Osteoblast (primary cell): ENCODE measurements at regions not wholly inside any gene's neighbourhood (a gene's known extent, or its start where the extent isn't known, plus 50 kb on each side); places are given as distances from the start of the nearest gene placed in this dataset.

Source experiments
- DNase-seq: peaks from one replicate; pipeline ENCODE4 v3.0.0; 2011; ENCODE audit warnings: low spot score, mixed read lengths; ENCODE audit not compliant: insufficient read length; ENCODE audit errors: missing footprints
- H2AFZ ChIP-seq: 2 replicates; pipeline ENCODE4 v1.6.0; 2011; ENCODE audit warnings: mild to moderate bottlenecking, low read length
- H3K27ac ChIP-seq: 2 replicates; pipeline ENCODE4 v1.5.1; 2011; ENCODE audit warnings: mild to moderate bottlenecking, low read depth, low read length, moderate library complexity
- H3K27me3 ChIP-seq: 2 replicates; pipeline ENCODE4 v1.6.0; 2012; ENCODE audit warnings: mild to moderate bottlenecking, control low read depth, inconsistent platforms, low read length, moderate library complexity; ENCODE audit not compliant: insufficient read depth
- H3K36me3 ChIP-seq: 2 replicates; pipeline ENCODE4 v1.5.1; 2011; ENCODE audit warnings: mild to moderate bottlenecking, low read length, control low read depth, moderate library complexity; ENCODE audit not compliant: insufficient read depth
- H3K4me1 ChIP-seq: 2 replicates; pipeline ENCODE4 v1.5.1; 2011; ENCODE audit warnings: mild to moderate bottlenecking, low read length, control low read depth, moderate library complexity; ENCODE audit not compliant: insufficient read depth
- H3K4me2 ChIP-seq: 2 replicates; pipeline ENCODE4 v1.6.0; 2011; ENCODE audit warnings: mild to moderate bottlenecking, low read length; ENCODE audit not compliant: insufficient read depth
- H3K4me3 ChIP-seq: fragments of 200-600 bp; sonication (generic); 3 replicates; pipeline ENCODE4 v1.5.1; 2012; ENCODE audit warnings: mild to moderate bottlenecking, low read length, inconsistent platforms; ENCODE audit not compliant: insufficient read depth
- H3K79me2 ChIP-seq: 2 replicates; pipeline ENCODE4 v1.6.0; 2012; ENCODE audit warnings: mild to moderate bottlenecking, low read length, control low read depth, inconsistent platforms; ENCODE audit not compliant: insufficient read depth
- H3K9me3 ChIP-seq: 2 replicates; pipeline ENCODE4 v1.5.1; 2011; ENCODE audit warnings: low read depth, low read length, control low read depth
- H4K20me1 ChIP-seq: 2 replicates; pipeline ENCODE4 v1.6.0; 2012; ENCODE audit warnings: mild to moderate bottlenecking, low read length, control low read depth; ENCODE audit not compliant: insufficient read depth
- CTCF ChIP-seq: IDR thresholded peaks from 2 replicates; pipeline ENCODE4 v1.5.1; 2011; ENCODE audit warnings: mild to moderate bottlenecking, low read depth, low read length, moderate library complexity; ENCODE audit errors: extremely low read depth

DNA sequence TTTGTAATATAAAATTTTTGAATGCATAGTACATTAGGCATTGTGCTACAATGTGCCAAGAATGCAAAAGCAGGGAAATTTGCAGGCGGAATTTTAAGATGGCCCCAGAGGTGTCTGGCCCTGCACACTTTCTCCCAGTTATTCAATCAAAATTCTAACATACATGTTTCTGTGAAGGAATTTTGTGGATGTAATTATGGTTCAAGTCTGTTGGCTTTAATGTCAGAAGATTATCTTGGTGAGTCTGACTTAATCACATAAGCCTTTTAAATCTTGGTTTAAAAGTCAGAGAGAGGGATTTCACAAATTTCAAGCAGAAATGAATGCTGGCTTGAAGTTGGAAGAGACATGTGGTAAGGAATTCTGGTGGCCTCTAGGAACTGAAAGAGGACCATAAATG is 423.4 kb upstream of the CCDC179 start:
- Histone ChIP-seq H3K27ac (no peak overlapping the region), H3K4me1 (no peaks in the 10 kb centered on the region), H3K4me2 (no peak overlapping the region), H4K20me1 (no peaks in the 10 kb centered on the region), H3K36me3 (no peaks in the 10 kb centered on the region), H2AFZ (no peak overlapping the region), H3K79me2 (no peaks in the 10 kb centered on the region), H3K9me3 (no peaks in the 10 kb centered on the region), H3K4me3 (no peak overlapping the region), H3K27me3 (no peaks in the 10 kb centered on the region)
- DNase-seq, result no peak
- TF ChIP-seq CTCF, result no peak

DNA sequence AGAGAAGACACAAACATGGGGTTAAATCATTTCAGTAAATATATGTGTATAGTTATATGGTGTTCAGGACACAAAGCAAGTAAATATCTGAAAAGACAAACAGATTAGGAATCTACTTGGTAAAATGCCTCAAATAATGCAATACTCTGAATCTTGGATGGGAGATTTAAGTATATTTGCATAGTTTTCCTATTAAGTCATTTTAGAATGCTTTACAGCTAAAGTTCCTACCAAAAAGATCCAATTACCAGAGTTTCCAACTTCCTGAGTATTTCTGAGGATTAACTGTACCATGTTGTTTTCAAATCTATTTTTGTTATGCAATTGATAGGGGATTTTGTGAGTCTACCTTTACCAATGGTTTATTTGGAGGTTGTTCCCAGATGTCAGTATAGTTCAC is 424.4 kb upstream of the CCDC179 start:
- Histone ChIP-seq H3K4me1 (no peaks in the 10 kb centered on the region), H3K4me2 (no peak overlapping the region), H3K27ac (no peak overlapping the region), H3K27me3 (no peaks in the 10 kb centered on the region), H3K9me3 (no peaks in the 10 kb centered on the region), H3K4me3 (no peak overlapping the region), H2AFZ (no peak overlapping the region), H3K79me2 (no peaks in the 10 kb centered on the region), H3K36me3 (no peaks in the 10 kb centered on the region), H4K20me1 (no peaks in the 10 kb centered on the region)
- no peak for DNase-seq
- no peak for TF ChIP-seq CTCF

DNA sequence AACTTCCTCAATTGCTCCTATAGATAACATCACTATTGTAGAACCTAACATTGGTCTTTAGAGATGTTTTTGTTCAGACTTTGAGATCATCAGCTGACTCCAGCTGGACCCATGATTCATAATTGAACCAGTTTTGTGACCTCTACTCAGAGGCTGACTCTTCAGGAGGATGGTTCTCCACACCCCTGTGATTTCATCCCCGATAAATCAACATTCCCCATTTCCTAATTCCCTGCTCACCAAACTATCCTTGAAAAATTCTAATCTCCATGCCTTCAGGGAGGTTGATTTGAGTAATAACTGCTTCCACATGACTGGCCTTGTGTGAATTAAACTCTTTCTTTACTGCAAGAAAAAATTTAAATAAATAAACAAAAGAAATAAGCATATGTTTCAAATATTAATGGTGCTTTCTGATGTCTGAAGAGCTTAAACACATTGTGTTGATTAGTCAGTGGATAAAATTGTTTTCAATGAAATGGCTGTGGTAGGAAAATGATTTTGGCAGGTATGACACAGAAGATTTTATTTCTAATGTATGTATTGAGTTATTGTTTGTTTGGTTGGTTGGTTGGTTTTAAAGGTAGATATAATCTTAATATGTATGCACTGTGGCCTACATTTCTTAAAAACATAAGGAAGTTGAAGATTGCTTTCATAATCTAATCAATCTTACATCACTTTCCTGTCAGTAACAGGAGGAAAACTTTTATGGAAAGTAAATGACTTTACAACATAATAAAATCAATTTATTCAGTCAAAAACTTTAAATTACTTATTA is 427.9 kb upstream of the CCDC179 start:
- Histone ChIP-seq H3K36me3 (no peaks in the 10 kb centered on the region), H3K27ac (no peak overlapping the region), H3K9me3 (no peaks in the 10 kb centered on the region), H2AFZ (no peak overlapping the region), H3K79me2 (no peaks in the 10 kb centered on the region), H3K27me3 (no peaks in the 10 kb centered on the region), H3K4me2 (no peak overlapping the region), H3K4me3 (no peak overlapping the region), H4K20me1 (no peaks in the 10 kb centered on the region), H3K4me1 (no peaks in the 10 kb centered on the region)
- no peak for DNase-seq
- no peak for TF ChIP-seq CTCF

- no peak overlapping the region for H2AFZ ChIP-seq
- no peak overlapping the region for H3K4me2 ChIP-seq
- no peak for TF ChIP-seq CTCF
- H3K36me3 ChIP-seq, result no peaks in the 10 kb centered on the region
- H3K27me3 ChIP-seq, result no peaks in the 10 kb centered on the region
- H3K27ac ChIP-seq, result no peak overlapping the region
- H3K9me3 ChIP-seq, result no peaks in the 10 kb centered on the region
- DNase-seq, result no peak
- no peaks in the 10 kb centered on the region for H3K79me2 ChIP-seq
- no peaks in the 10 kb centered on the region for H3K4me1 ChIP-seq
- no peak overlapping the region for H3K4me3 ChIP-seq
- no peaks in the 10 kb centered on the region for H4K20me1 ChIP-seq
These were observed 435.0 kb upstream of the CCDC179 start for GRCh38 chr11:23295241-23295640.
